ENCODE measurements at regions not wholly inside any gene's neighbourhood (a gene's known extent, or its start where the extent isn't known, plus 50 kb on each side); places are given as distances from the start of the nearest gene placed in this dataset.

- DNase-seq (ENCODE audit: extremely low spot score) = no peak
- no peak for TF ChIP-seq CTCF (IDR thresholded peaks at IDR 0.05; ENCODE audit: control extremely low read depth, extremely low read depth, low read depth, missing control alignments)
- ChIA-PET POLR2A (no interaction called here), CTCF (no interaction called here)
Observed at GRCh38 chr3:21105784-21106183, 645.2 kb downstream of the ZNF385D start.

GRCh38 chr3:21100656-21101359 is 650.2 kb downstream of the ZNF385D start:
- ChIA-PET POLR2A (no interaction called here), CTCF (no interaction called here)
- no peak for TF ChIP-seq CTCF (IDR thresholded peaks at IDR 0.05; ENCODE audit: control extremely low read depth, extremely low read depth, low read depth, missing control alignments)
- DNase-seq (ENCODE audit: extremely low spot score) = no peak

- no peak for TF ChIP-seq CTCF (IDR thresholded peaks at IDR 0.05; ENCODE audit: control extremely low read depth, extremely low read depth, low read depth, missing control alignments)
- ChIA-PET CTCF (no interaction called here), POLR2A (no interaction called here)
- DNase-seq (ENCODE audit: extremely low spot score) = no peak
Observed at GRCh38 chr3:21094686-21095085, 656.3 kb downstream of the ZNF385D start.

GRCh38 chr3:21073561-21073960 is 677.4 kb downstream of the ZNF385D start:
- ChIA-PET POLR2A (no interaction called here), CTCF (no interaction called here)
- DNase-seq (ENCODE audit: extremely low spot score) = no peak
- TF ChIP-seq CTCF (IDR thresholded peaks at IDR 0.05; ENCODE audit: control extremely low read depth, extremely low read depth, low read depth, missing control alignments) = no peak

- ChIA-PET POLR2A (no interaction called here), CTCF (no interaction called here)
- TF ChIP-seq CTCF (IDR thresholded peaks at IDR 0.05; ENCODE audit: control extremely low read depth, extremely low read depth, low read depth, missing control alignments) = no peak
- no peak for DNase-seq (ENCODE audit: extremely low spot score)
Observed at GRCh38 chr3:21067031-21067813, 683.8 kb downstream of the ZNF385D start.

GRCh38 chr3:21062831-21063294 is 688.1 kb downstream of the ZNF385D start:
- ChIA-PET CTCF (no interaction called here), POLR2A (no interaction called here)
- no peak for DNase-seq (ENCODE audit: extremely low spot score)
- TF ChIP-seq CTCF (IDR thresholded peaks at IDR 0.05; ENCODE audit: control extremely low read depth, extremely low read depth, low read depth, missing control alignments) = no peak

All from GM10248 (cell line).